ENCODE measurements at regions not wholly inside any gene's neighbourhood (a gene's known extent, or its start where the extent isn't known, plus 50 kb on each side); places are given as distances from the start of the nearest gene placed in this dataset.

- no peaks in the 10 kb centered on the region for H3F3A ChIP-seq (ENCODE audit: low read length, unreplicated experiment)
- H2AFZ ChIP-seq (ENCODE audit: low read length) = no peak overlapping the region
- no peaks in the 10 kb centered on the region for H3K4me1 ChIP-seq (ENCODE audit: insufficient read depth, low read length)
- POLR2A ChIA-PET (ENCODE audit: unreplicated experiment) = no interaction called here
- H3K27me3 ChIP-seq (ENCODE audit: low read length) = no peaks in the 10 kb centered on the region
- DNase-seq (peak; percentile 1), ATAC-seq (no peak)
- H4K20me1 ChIP-seq (ENCODE audit: low read length) = no peaks in the 10 kb centered on the region
- no peak overlapping the region for H3K4me3 ChIP-seq (ENCODE audit: low read length)
- no peak for TF ChIP-seq EZH2 (IDR thresholded peaks at IDR 0.05; ENCODE audit: low read length, unreplicated experiment)
- TF ChIP-seq, protein P1, sequence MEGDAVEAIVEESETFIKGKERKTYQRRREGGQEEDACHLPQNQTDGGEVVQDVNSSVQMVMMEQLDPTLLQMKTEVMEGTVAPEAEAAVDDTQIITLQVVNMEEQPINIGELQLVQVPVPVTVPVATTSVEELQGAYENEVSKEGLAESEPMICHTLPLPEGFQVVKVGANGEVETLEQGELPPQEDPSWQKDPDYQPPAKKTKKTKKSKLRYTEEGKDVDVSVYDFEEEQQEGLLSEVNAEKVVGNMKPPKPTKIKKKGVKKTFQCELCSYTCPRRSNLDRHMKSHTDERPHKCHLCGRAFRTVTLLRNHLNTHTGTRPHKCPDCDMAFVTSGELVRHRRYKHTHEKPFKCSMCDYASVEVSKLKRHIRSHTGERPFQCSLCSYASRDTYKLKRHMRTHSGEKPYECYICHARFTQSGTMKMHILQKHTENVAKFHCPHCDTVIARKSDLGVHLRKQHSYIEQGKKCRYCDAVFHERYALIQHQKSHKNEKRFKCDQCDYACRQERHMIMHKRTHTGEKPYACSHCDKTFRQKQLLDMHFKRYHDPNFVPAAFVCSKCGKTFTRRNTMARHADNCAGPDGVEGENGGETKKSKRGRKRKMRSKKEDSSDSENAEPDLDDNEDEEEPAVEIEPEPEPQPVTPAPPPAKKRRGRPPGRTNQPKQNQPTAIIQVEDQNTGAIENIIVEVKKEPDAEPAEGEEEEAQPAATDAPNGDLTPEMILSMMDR (conservative IDR thresholded peaks at IDR 0.05; ENCODE audit: low read depth, low read length) = no peak
- TF ChIP-seq EZH2phosphoT487 (IDR thresholded peaks at IDR 0.05; ENCODE audit: borderline replicate concordance, low read length) = no peak
- no peak overlapping the region for H3K9ac ChIP-seq (ENCODE audit: low read length)
- H3K79me2 ChIP-seq (ENCODE audit: low read length) = no peaks in the 10 kb centered on the region
- no peak overlapping the region for H3K4me2 ChIP-seq (ENCODE audit: low read length)
- H3K9me2 ChIP-seq (replicated peaks; ENCODE audit: low read length) = no peaks in the 10 kb centered on the region
- H3K36me3 ChIP-seq (ENCODE audit: low read depth, low read length) = no peaks in the 10 kb centered on the region
- H3K27ac ChIP-seq (ENCODE audit: low read length) = no peak overlapping the region
- intact Hi-C loops (cut with micrococcal nuclease) = no loop called here
- H3K9me3 ChIP-seq (ENCODE audit: low read length) = no peaks in the 10 kb centered on the region
- CTCF ChIA-PET = no interaction called here
- BruUV-seq (replicated peaks) = no TSS peak
Measured at GRCh38 chrX:33589316-33589715, 378.0 kb upstream of the DMD start.

DNA sequence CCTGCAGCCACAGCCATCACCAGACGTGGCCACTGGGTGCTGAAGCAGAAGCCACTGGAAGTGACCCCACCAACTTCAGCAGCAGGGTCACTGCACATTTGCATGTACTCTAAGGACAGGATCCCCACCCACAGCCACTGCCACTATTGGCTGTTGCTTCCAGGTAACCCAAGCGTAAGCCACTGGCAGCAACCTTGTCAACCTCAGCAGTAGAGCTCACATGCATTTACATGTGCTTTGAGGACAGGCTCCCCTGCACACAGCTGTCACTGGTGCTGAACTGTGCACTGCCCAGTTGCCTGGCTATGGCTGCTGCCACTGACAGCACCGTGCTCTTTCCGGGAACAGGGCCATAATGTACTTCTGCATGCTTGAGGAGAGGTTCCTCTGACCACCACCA, 332.4 kb upstream of the DMD start:
- no peak overlapping the region for H3K4me2 ChIP-seq (ENCODE audit: low read length)
- H3K9me3 ChIP-seq (ENCODE audit: low read length) = no peaks in the 10 kb centered on the region
- POLR2A ChIA-PET (ENCODE audit: unreplicated experiment) = no interaction called here
- no peak overlapping the region for H3K4me3 ChIP-seq (ENCODE audit: low read length)
- H2AFZ ChIP-seq (ENCODE audit: low read length) = no peak overlapping the region
- ATAC-seq = no peak
- TF ChIP-seq, protein P1 (conservative IDR thresholded peaks at IDR 0.05; ENCODE audit: low read depth, low read length) = no peak
- TF ChIP-seq EZH2phosphoT487 (IDR thresholded peaks at IDR 0.05; ENCODE audit: borderline replicate concordance, low read length) = no peak
- TF ChIP-seq EZH2 (IDR thresholded peaks at IDR 0.05; ENCODE audit: low read length, unreplicated experiment) = no peak
- no peaks in the 10 kb centered on the region for H3K4me1 ChIP-seq (ENCODE audit: insufficient read depth, low read length)
- H3K9me2 ChIP-seq (replicated peaks; ENCODE audit: low read length) = no peaks in the 10 kb centered on the region
- no peak for DNase-seq
- CTCF ChIA-PET = no interaction called here
- no peaks in the 10 kb centered on the region for H3K79me2 ChIP-seq (ENCODE audit: low read length)
- H3K36me3 ChIP-seq (ENCODE audit: low read depth, low read length) = no peaks in the 10 kb centered on the region
- H3K9ac ChIP-seq (ENCODE audit: low read length) = no peak overlapping the region
- no peaks in the 10 kb centered on the region for H3K27me3 ChIP-seq (ENCODE audit: low read length)
- BruUV-seq (replicated peaks) = no TSS peak
- no peaks in the 10 kb centered on the region for H4K20me1 ChIP-seq (ENCODE audit: low read length)
- no peaks in the 10 kb centered on the region for H3F3A ChIP-seq (ENCODE audit: low read length, unreplicated experiment)
- H3K27ac ChIP-seq (ENCODE audit: low read length) = no peak overlapping the region
- intact Hi-C loops (cut with micrococcal nuclease) = no loop called here
